ENCODE measurements at regions not wholly inside any gene's neighbourhood (a gene's known extent, or its start where the extent isn't known, plus 50 kb on each side); places are given as distances from the start of the nearest gene placed in this dataset.

DNA sequence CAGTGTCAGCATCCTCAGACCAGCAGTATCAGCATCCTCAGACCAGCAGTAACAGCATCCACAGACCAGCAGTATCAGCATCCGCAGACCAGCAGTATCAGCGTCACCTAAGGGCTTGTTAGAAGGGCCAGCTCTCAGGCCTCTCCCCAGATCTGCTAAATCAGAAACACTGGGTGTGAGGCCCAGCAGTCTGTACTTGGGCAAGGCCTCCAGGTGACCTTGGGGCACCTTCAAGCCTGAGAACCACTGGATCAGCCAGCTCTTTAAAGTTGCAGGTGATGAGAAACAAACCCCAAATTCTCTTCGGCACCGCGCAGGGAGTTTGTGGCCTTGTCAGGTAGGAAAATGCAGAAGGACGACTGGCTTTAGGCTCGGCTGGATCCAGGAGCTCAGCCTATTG is 290.5 kb upstream of the CDH4 start:
- H2AFZ ChIP-seq (replicated peaks; ENCODE audit: low read length, poor library complexity), result no peak overlapping the region
- in situ Hi-C loops (cut with MboI; ENCODE audit: low sequenced_read_pairs), result no loop called here
- no TSS peak for BruUV-seq (replicated peaks)

More for the DNA sequence above, 290.5 kb upstream of the CDH4 start:
- no peaks in the 10 kb centered on the region for H3K27me3 ChIP-seq (ENCODE audit: control insufficient read depth, insufficient read depth, low read length)
- no peak overlapping the region for H4K8ac ChIP-seq (ENCODE audit: low read depth in 2 of 2, low read length in 2 of 2)
- H3K9me1 ChIP-seq (ENCODE audit: insufficient read depth, low read length), result no peaks in the 10 kb centered on the region
- no peak overlapping the region for H3K14ac ChIP-seq (replicated peaks; ENCODE audit: low read depth, low read length)
- no peaks in the 10 kb centered on the region for H3K36me3 ChIP-seq (ENCODE audit: control insufficient read depth, insufficient read depth, low read length)
- no peak overlapping the region for H2BK5ac ChIP-seq (ENCODE audit: low read depth, low read length, poor library complexity, severe bottlenecking)
- H3K27ac ChIP-seq (ENCODE audit: insufficient read depth, low read length), result no peak overlapping the region
- H4K91ac ChIP-seq (ENCODE audit: insufficient read depth, low read depth, low read length), result no peak overlapping the region
- H4K20me1 ChIP-seq (ENCODE audit: insufficient read depth, low read length), result no peaks in the 10 kb centered on the region
- H3K4ac ChIP-seq (ENCODE audit: low read depth, low read length), result no peak overlapping the region
- H3K4me2 ChIP-seq (ENCODE audit: low read depth, low read length), result no peak overlapping the region
- POLR2A ChIA-PET (ENCODE audit: unreplicated experiment), result no interaction called here
- H4K5ac ChIP-seq (ENCODE audit: low read depth, low read length), result no peak overlapping the region
- no peaks in the 10 kb centered on the region for H3K79me1 ChIP-seq (ENCODE audit: low read depth in 1 of 2, low read length in 2 of 2)
- dilution Hi-C loops (cut with HindIII; ENCODE audit: low sequenced_read_pairs, unreplicated experiment), result no loop called here
- no peak overlapping the region for H3K56ac ChIP-seq (ENCODE audit: extremely low read depth, insufficient read depth, low read length)
- H2AK9ac ChIP-seq (replicated peaks; ENCODE audit: low read depth, low read length, poor library complexity), result no peak overlapping the region
- CTCF ChIA-PET, result no interaction called here
- intact Hi-C loops (cut with micrococcal nuclease), result no loop called here
- H2BK15ac ChIP-seq (ENCODE audit: low read depth, low read length), result no peak overlapping the region
- TF ChIP-seq RCOR1 (IDR thresholded peaks at IDR 0.05; ENCODE audit: insufficient replicate concordance, low read length), result no peak
- no peak for TF ChIP-seq NFE2L2 (IDR thresholded peaks at IDR 0.05; ENCODE audit: low read depth, low read length)
- TF ChIP-seq, protein P1, sequence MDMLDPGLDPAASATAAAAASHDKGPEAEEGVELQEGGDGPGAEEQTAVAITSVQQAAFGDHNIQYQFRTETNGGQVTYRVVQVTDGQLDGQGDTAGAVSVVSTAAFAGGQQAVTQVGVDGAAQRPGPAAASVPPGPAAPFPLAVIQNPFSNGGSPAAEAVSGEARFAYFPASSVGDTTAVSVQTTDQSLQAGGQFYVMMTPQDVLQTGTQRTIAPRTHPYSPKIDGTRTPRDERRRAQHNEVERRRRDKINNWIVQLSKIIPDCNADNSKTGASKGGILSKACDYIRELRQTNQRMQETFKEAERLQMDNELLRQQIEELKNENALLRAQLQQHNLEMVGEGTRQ (IDR thresholded peaks at IDR 0.05; ENCODE audit: low read depth, low read length), result no peak
- TF ChIP-seq BHLHE40 (IDR thresholded peaks at IDR 0.05; ENCODE audit: low read depth, low read length), result no peak
- TF ChIP-seq, protein P2, sequence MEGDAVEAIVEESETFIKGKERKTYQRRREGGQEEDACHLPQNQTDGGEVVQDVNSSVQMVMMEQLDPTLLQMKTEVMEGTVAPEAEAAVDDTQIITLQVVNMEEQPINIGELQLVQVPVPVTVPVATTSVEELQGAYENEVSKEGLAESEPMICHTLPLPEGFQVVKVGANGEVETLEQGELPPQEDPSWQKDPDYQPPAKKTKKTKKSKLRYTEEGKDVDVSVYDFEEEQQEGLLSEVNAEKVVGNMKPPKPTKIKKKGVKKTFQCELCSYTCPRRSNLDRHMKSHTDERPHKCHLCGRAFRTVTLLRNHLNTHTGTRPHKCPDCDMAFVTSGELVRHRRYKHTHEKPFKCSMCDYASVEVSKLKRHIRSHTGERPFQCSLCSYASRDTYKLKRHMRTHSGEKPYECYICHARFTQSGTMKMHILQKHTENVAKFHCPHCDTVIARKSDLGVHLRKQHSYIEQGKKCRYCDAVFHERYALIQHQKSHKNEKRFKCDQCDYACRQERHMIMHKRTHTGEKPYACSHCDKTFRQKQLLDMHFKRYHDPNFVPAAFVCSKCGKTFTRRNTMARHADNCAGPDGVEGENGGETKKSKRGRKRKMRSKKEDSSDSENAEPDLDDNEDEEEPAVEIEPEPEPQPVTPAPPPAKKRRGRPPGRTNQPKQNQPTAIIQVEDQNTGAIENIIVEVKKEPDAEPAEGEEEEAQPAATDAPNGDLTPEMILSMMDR (conservative IDR thresholded peaks at IDR 0.05; ENCODE audit: low read depth, low read length), result no peak
- no peak for TF ChIP-seq MXI1 (IDR thresholded peaks at IDR 0.05; ENCODE audit: borderline replicate concordance, low read depth, low read length)
- no peak for TF ChIP-seq MAZ (IDR thresholded peaks at IDR 0.05; ENCODE audit: borderline replicate concordance, low read depth, low read length)
- no peak for TF ChIP-seq CEBPB (IDR thresholded peaks at IDR 0.05; ENCODE audit: low read depth, low read length)
- no peak for TF ChIP-seq RFX5 (IDR thresholded peaks at IDR 0.05; ENCODE audit: low read depth, low read length)
- TF ChIP-seq CHD1 (IDR thresholded peaks at IDR 0.05; ENCODE audit: low read depth, low read length), result no peak
- no peak for TF ChIP-seq SMC3 (IDR thresholded peaks at IDR 0.05; ENCODE audit: low read depth, low read length)
- TF ChIP-seq MAFK (IDR thresholded peaks at IDR 0.05; ENCODE audit: low read depth, low read length), result no peak
- TF ChIP-seq, protein P3, sequence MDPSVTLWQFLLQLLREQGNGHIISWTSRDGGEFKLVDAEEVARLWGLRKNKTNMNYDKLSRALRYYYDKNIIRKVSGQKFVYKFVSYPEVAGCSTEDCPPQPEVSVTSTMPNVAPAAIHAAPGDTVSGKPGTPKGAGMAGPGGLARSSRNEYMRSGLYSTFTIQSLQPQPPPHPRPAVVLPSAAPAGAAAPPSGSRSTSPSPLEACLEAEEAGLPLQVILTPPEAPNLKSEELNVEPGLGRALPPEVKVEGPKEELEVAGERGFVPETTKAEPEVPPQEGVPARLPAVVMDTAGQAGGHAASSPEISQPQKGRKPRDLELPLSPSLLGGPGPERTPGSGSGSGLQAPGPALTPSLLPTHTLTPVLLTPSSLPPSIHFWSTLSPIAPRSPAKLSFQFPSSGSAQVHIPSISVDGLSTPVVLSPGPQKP (IDR thresholded peaks at IDR 0.05; ENCODE audit: borderline replicate concordance, low read depth, low read length), result no peak
- no peak for TF ChIP-seq POLR2A (IDR thresholded peaks at IDR 0.05; ENCODE audit: low read depth, low read length)
- WGBS, 2 experiments (ENCODE audit: extremely low coverage in 2 of 2, insufficient read length in 1 of 2), result 92% methylated on average over 4 of the region's 7 CpGs; no CpG with 5 or more reads in 1 of the 2 experiments
- H2AK5ac ChIP-seq (ENCODE audit: low read depth, low read length), result no peak overlapping the region
- no peaks in the 10 kb centered on the region for H3K4me1 ChIP-seq (ENCODE audit: control insufficient read depth, insufficient read depth, low read length)
- H2BK20ac ChIP-seq (ENCODE audit: low read depth, low read length), result no peak overlapping the region
- H3K23ac ChIP-seq (ENCODE audit: low read depth, low read length), result no peak overlapping the region
- H3K9ac ChIP-seq (ENCODE audit: low read depth, low read length), result no peak overlapping the region
- no peak overlapping the region for H3K4me3 ChIP-seq (ENCODE audit: insufficient read depth, low read depth, low read length)
- ATAC-seq (ENCODE audit: low read depth) (no peak), DNase-seq (no peak)
- H3K18ac ChIP-seq (ENCODE audit: low read depth, low read length), result no peak overlapping the region
- no peak overlapping the region for H2BK120ac ChIP-seq (ENCODE audit: low read depth, low read length)
- H3K9me3 ChIP-seq (ENCODE audit: control insufficient read depth, insufficient read depth, low read length), result peaks cover 23% of the 10 kb centered on the region
